ENCODE measurements at regions not wholly inside any gene's neighbourhood (a gene's known extent, or its start where the extent isn't known, plus 50 kb on each side); places are given as distances from the start of the nearest gene placed in this dataset.

DNA sequence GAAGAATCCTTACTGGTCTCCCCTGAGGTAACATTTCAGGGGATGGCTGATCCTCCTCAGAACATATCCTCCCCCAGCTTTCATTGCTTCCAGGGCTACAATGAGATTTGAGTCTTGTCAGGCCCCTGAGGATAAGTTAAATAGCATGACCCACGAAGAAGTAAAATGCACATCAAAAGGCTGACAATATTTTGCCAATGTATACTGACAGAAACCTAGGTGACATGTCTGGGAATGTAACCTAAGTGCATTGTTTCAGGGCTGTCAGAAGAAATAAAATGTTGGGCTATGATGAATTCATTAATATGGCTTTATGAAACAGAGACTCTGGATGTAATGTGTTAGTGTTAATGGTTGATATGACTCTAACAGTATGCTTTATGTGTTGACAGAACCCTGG lies 471.5 kb downstream of the HDGFL1 start:
- ATAC-seq, result no peak
- Histone ChIP-seq H3K27ac (no peak overlapping the region), H3K36me3 (no peaks in the 10 kb centered on the region), H3K4me3 (no peak overlapping the region), H3K27me3 (no peaks in the 10 kb centered on the region), H3K9me3 (no peaks in the 10 kb centered on the region), H3K4me1 (no peaks in the 10 kb centered on the region)
- TF ChIP-seq CTCF (IDR thresholded peaks at IDR 0.05), result no peak
- DNase-seq, result no peak
- intact Hi-C loops (cut with DNase I), result no loop called here

DNA sequence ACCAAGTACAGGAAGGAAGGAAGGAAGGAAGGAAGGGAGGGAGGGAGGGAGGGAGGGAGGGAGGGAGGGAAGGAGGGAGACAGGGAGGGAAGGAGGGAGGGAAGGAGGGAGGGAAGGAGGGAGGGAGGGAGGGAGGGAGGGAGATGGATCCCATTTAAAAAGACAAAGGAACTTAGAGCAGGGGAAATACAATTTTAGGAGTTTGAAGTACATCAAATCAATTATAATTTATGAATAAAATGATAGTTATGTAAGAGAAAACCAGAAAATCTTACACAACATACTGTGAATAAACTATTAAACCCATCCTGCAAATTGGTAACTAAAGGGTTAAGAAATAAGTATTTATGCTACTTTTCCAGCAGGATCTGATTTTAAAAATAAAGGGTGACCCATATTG lies 475.9 kb downstream of the HDGFL1 start:
- Histone ChIP-seq H3K9me3 (no peaks in the 10 kb centered on the region), H3K4me3 (no peak overlapping the region), H3K27ac (no peak overlapping the region), H3K4me1 (no peaks in the 10 kb centered on the region), H3K27me3 (no peaks in the 10 kb centered on the region), H3K36me3 (no peaks in the 10 kb centered on the region)
- TF ChIP-seq CTCF (IDR thresholded peaks at IDR 0.05), result no peak
- intact Hi-C loops (cut with DNase I), result no loop called here
- DNase-seq (no peak), ATAC-seq (no peak)

- no peak for TF ChIP-seq CTCF (IDR thresholded peaks at IDR 0.05)
- Histone ChIP-seq H3K4me3 (no peak overlapping the region), H3K36me3 (no peaks in the 10 kb centered on the region), H3K9me3 (no peaks in the 10 kb centered on the region), H3K27me3 (no peaks in the 10 kb centered on the region), H3K4me1 (no peaks in the 10 kb centered on the region), H3K27ac (no peak overlapping the region)
- intact Hi-C loops (cut with DNase I), result no loop called here
- DNase-seq (no peak), ATAC-seq (no peak)
Observed at GRCh38 chr6:23055523-23055922, 486.2 kb downstream of the HDGFL1 start.

GRCh38 chr6:23073821-23074220 lies 504.5 kb downstream of the HDGFL1 start:
- Histone ChIP-seq H3K9me3 (peaks cover 5% of the 10 kb centered on the region), H3K27me3 (no peaks in the 10 kb centered on the region), H3K27ac (no peak overlapping the region), H3K4me1 (no peaks in the 10 kb centered on the region), H3K36me3 (no peaks in the 10 kb centered on the region), H3K4me3 (no peak overlapping the region)
- no peak for TF ChIP-seq CTCF (IDR thresholded peaks at IDR 0.05)
- intact Hi-C loops (cut with DNase I), result no loop called here
- ATAC-seq (no peak), DNase-seq (no peak)

- Histone ChIP-seq H3K4me1 (no peaks in the 10 kb centered on the region), H3K9me3 (peaks cover 5% of the 10 kb centered on the region), H3K4me3 (no peak overlapping the region), H3K27me3 (no peaks in the 10 kb centered on the region), H3K27ac (no peak overlapping the region), H3K36me3 (no peaks in the 10 kb centered on the region)
- intact Hi-C loops (cut with DNase I), result no loop called here
- DNase-seq, result no peak
- no peak for TF ChIP-seq CTCF (IDR thresholded peaks at IDR 0.05)
- ATAC-seq, result no peak
Observed at GRCh38 chr6:23077772-23078171, 508.4 kb downstream of the HDGFL1 start.

DNA sequence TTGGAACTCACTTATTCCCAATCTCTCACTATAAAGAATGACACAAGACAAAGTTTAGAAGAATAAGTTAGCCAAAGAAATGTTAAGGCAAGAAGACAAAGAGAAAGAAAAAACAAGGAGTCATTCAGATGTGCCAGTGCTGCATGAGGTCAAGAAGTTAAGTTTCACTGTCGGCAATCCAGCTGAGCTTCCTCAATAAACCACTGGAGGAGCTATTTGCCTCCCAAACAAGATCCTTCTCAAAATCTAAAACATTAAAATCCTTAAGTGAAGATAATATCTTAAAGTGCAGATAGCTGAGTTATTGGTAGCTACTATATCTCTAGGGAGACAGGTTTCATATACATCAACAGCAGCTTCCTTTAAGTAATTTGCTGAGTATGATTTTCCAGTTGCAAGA lies 512.3 kb downstream of the HDGFL1 start:
- intact Hi-C loops (cut with DNase I), result no loop called here
- DNase-seq (no peak), ATAC-seq (no peak)
- Histone ChIP-seq H3K9me3 (no peaks in the 10 kb centered on the region), H3K4me3 (no peak overlapping the region), H3K27ac (no peak overlapping the region), H3K36me3 (no peaks in the 10 kb centered on the region), H3K4me1 (no peaks in the 10 kb centered on the region), H3K27me3 (no peaks in the 10 kb centered on the region)
- TF ChIP-seq CTCF (IDR thresholded peaks at IDR 0.05), result no peak
